IPS-15b (cell line): ENCODE measurements at regions not wholly inside any gene's neighbourhood (a gene's known extent, or its start where the extent isn't known, plus 50 kb on each side); places are given as distances from the start of the nearest gene placed in this dataset.

ENCODE experiments used
- H3K27me3 ChIP-seq: one replicate; pipeline ENCODE4 v1.6.1; 2013; ENCODE audit warnings: low read length; ENCODE audit not compliant: control insufficient read depth, insufficient read depth
- H3K36me3 ChIP-seq: one replicate; pipeline ENCODE4 v1.6.1; 2013; ENCODE audit warnings: low read length; ENCODE audit not compliant: control insufficient read depth, insufficient read depth
- H3K4me1 ChIP-seq: one replicate; pipeline ENCODE4 v1.6.1; 2013; ENCODE audit warnings: mild to moderate bottlenecking, low read length; ENCODE audit not compliant: control insufficient read depth, insufficient read depth
- H3K4me3 ChIP-seq: one replicate; pipeline ENCODE4 v1.5.1; 2013; ENCODE audit warnings: low read depth, low read length
- H3K9ac ChIP-seq: one replicate; pipeline ENCODE4 v1.6.1; 2013; ENCODE audit warnings: low read depth, mild to moderate bottlenecking, low read length
- H3K9me3 ChIP-seq: one replicate; pipeline ENCODE4 v1.6.1; 2013; ENCODE audit warnings: mild to moderate bottlenecking, low read length; ENCODE audit not compliant: control insufficient read depth, insufficient read depth

DNA sequence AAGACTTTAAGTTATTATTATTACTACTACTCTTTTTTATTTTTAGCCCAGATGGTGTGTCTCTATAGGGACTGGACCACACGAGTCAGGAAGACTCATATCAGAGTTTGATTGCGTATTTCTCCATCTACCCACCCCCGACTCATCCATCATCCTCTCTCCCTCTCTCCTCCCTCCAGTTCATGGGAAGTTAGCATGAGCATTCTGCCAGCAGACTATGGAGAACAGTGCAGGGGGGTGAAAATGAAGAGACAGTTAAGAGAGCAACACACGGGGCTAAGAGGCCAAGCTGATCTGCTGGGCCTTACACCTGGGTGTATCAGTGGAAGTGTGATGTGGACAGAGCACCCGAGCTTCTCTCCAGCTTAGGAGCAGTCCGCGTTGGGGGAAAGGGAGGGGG lies 95.0 kb downstream of the UQCRFS1 start:
- Histone ChIP-seq H3K4me1 (no peaks in the 10 kb centered on the region), H3K9me3 (no peaks in the 10 kb centered on the region), H3K27me3 (no peaks in the 10 kb centered on the region), H3K4me3 (no peak overlapping the region), H3K36me3 (no peaks in the 10 kb centered on the region), H3K9ac (no peak overlapping the region)

DNA sequence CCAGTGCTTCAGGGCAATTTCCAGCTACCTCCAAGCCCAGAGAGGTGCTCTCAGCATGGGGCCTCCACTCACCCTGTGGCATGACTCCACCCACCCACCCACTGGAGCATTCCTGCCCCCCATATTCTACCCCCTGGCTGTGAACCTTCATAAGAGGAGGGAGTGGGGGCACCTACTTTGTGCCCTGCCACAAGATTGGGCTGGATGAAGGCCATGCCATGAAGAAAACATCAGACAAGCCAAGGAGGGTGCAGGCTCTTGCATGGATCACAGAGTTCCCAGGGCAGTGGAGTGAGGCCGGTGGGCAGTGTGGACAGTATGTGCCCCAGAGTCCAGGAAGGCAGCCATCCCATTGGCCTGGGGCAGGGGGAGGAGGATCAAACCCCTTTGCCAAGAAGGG lies 97.8 kb downstream of the UQCRFS1 start:
- H3K4me1 ChIP-seq, result no peaks in the 10 kb centered on the region
- no peak overlapping the region for H3K9ac ChIP-seq
- no peak overlapping the region for H3K4me3 ChIP-seq
- H3K27me3 ChIP-seq, result no peaks in the 10 kb centered on the region
- no peaks in the 10 kb centered on the region for H3K36me3 ChIP-seq
- no peaks in the 10 kb centered on the region for H3K9me3 ChIP-seq

DNA sequence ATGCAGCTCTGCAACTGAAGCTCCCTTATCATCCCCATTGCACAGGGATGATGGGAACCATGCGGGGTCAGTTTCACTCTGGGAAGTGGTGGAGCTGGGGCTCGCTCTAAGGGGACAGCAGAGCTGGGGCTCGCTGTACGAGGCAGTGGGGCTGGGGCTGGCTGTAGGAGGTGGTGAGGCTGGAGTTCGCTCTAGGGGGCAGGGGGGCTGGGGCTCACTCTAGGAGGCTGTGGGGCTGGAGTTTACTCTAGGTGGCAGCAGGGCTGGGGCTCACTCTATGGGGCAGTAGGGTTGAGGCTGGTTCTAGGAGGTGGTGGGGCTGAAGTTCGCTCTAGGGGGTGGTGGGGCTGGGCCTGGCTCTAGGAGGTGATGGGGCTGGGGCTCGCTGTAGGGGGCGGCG lies 99.1 kb downstream of the UQCRFS1 start:
- Histone ChIP-seq H3K36me3 (no peaks in the 10 kb centered on the region), H3K4me3 (no peak overlapping the region), H3K27me3 (no peaks in the 10 kb centered on the region), H3K9me3 (no peaks in the 10 kb centered on the region), H3K9ac (no peak overlapping the region), H3K4me1 (no peaks in the 10 kb centered on the region)

DNA sequence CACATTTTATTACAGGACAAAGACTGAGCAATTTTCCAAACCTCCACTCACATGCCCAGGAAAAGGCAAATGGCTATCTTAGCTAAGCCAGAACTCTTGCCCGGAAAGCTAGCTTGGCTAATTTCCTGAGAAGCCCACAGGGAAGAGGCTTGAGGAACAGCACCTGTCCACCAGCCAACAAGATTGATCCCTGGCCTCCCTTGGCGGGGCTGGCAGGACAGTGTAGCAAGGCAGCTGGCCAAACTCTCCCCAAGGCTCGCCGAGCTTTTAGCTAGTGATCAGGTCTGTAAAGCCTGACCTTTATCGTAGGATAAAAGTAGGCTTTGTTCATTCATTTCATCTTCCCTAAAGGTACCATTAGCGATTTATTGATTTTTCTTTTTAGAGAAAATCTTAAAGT lies 101.4 kb downstream of the UQCRFS1 start:
- Histone ChIP-seq H3K36me3 (no peaks in the 10 kb centered on the region), H3K27me3 (no peaks in the 10 kb centered on the region), H3K4me3 (no peak overlapping the region), H3K9me3 (no peaks in the 10 kb centered on the region), H3K4me1 (no peaks in the 10 kb centered on the region), H3K9ac (no peak overlapping the region)

DNA sequence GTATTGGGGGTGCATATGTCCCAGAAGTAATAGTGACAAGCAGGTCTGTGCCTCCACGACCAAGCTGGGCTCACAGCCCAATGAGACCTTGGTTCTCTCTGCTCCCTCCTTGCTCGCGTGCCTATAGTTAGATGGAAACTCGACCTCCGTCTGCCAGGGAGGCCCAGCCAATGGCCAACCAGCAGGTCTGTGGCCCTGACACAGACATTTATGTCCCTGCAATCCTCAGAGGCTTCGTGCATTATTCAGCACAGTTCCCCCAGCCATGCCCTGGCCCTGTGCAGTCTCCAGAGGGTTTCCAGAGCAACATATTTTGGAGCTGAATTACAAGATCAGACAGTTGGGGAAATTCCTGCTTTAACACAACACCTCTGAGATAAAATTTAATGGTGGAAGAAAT lies 105.1 kb downstream of the UQCRFS1 start:
- H3K4me1 ChIP-seq, result no peaks in the 10 kb centered on the region
- no peaks in the 10 kb centered on the region for H3K9me3 ChIP-seq
- H3K4me3 ChIP-seq, result no peak overlapping the region
- no peak overlapping the region for H3K9ac ChIP-seq
- no peaks in the 10 kb centered on the region for H3K36me3 ChIP-seq
- no peaks in the 10 kb centered on the region for H3K27me3 ChIP-seq

DNA sequence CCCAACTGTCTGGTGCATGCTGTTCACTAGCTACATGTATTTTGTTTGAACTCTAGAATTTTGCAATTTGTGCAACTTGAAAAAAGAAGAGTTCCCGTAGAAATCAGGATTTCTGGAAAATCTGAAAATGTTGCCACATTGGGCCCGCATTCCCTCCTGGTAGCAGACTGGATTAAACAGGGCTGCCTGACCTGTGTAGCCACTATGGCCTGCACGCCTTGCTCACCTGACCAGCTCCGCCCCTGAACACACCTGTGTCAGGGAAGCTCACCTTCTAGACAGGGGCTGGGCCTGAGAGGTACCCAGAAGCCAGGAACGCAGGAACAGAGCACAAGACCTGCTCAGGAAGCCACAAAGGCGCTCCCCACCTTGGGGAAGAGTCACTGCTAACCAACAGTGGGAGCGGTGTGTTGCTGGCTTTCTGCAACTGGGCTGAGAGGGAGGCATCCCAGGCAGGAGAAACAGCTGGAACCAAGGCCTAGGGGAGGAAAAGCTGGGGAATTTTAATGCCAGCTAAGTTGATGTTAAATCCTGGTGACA lies 106.5 kb downstream of the UQCRFS1 start:
- H3K27me3 ChIP-seq, result no peaks in the 10 kb centered on the region
- H3K36me3 ChIP-seq, result no peaks in the 10 kb centered on the region
- H3K9ac ChIP-seq, result no peak overlapping the region
- no peak overlapping the region for H3K4me3 ChIP-seq
- no peaks in the 10 kb centered on the region for H3K4me1 ChIP-seq
- H3K9me3 ChIP-seq, result no peaks in the 10 kb centered on the region

DNA sequence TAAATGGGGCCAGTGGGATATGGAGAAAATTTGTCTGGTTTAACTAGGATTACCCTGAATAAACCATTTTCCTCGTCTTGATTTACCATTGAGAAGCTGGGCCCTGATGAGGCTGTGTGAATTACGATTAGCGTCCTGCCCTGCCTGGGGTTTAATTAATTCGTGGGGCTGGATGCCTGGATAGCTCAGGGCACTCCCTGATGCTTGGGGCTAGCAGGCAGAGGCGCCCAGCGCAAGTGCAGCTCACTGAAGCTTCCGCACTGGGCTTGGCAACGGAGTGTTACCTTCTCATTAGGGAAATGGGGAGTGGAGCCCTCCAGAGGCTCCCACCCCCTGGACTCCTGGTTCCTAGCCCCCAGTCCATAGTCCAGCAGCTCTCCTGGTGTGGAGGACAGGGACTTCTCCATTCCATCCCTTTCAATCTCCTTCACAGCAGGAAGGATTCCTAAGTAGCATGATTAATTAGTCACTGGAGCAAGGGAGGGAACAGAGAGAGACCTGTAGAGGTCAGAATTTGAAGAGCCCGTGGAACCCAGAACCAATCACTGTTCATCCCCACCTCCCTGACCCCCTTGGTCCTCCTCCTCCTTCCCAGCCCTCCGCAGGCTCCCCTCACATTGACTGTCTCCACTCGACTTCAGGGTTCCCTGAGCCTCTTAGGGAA lies 107.2 kb downstream of the UQCRFS1 start:
- Histone ChIP-seq H3K36me3 (no peaks in the 10 kb centered on the region), H3K27me3 (no peaks in the 10 kb centered on the region), H3K9me3 (no peaks in the 10 kb centered on the region), H3K4me3 (no peak overlapping the region), H3K9ac (no peak overlapping the region), H3K4me1 (no peaks in the 10 kb centered on the region)

DNA sequence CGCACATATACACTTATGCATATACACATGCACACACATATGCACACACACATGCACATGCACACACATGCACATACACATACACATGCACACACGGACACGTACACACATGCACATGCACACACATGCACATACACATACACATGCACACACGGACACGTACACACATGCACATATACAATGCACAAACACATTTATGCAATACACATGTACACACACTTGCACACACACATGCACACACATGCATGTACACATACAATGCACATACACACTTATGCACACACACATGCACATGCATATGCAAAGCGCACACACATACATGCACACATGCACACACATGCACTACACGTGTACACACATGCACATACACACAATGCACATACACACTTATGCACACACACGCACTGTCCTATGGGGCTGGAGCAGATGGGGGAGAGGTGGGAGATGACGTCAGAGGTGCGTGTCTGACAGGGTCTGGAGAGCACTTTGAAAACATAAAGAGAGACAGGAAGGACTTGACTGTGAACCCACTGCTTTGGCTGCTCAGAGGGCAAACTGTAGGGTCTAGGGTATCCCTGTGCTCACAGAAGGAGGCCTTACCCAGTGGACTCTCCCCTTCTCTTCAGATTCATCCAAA lies 108.2 kb downstream of the UQCRFS1 start:
- H3K4me3 ChIP-seq, result no peak overlapping the region
- no peaks in the 10 kb centered on the region for H3K9me3 ChIP-seq
- no peaks in the 10 kb centered on the region for H3K4me1 ChIP-seq
- no peak overlapping the region for H3K9ac ChIP-seq
- H3K27me3 ChIP-seq, result no peaks in the 10 kb centered on the region
- no peaks in the 10 kb centered on the region for H3K36me3 ChIP-seq

DNA sequence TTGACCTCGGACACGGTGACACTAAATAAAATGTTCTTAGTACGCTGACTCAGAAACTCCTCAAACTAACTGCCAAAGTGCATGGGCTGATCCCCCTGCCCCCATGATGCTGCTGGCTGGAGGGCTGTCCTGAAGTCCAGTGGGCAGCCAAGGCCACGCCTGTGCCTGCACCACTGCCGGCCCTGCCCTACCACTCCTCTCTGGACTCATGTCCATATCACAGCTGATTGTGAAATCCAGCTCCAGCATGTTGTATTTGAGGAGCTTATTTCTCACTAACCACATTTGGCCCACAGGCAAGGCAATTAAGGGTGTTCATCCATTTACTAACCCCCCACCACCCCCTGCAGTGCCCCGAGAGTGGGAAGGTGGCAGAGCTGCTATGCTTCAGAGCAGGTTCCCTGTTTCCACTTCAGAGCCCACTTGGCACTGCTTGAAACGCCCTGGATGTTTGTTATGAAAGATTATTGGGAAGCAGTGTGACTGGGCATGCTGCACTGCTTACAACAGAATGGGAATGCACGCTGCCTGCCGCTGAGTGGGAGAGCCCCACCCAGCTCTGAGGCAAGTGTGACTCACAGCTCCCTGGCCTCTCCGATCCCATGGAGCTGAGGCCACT lies 114.0 kb downstream of the UQCRFS1 start:
- no peaks in the 10 kb centered on the region for H3K9me3 ChIP-seq
- H3K9ac ChIP-seq, result no peak overlapping the region
- H3K27me3 ChIP-seq, result no peaks in the 10 kb centered on the region
- H3K4me3 ChIP-seq, result no peak overlapping the region
- no peaks in the 10 kb centered on the region for H3K36me3 ChIP-seq
- no peaks in the 10 kb centered on the region for H3K4me1 ChIP-seq

DNA sequence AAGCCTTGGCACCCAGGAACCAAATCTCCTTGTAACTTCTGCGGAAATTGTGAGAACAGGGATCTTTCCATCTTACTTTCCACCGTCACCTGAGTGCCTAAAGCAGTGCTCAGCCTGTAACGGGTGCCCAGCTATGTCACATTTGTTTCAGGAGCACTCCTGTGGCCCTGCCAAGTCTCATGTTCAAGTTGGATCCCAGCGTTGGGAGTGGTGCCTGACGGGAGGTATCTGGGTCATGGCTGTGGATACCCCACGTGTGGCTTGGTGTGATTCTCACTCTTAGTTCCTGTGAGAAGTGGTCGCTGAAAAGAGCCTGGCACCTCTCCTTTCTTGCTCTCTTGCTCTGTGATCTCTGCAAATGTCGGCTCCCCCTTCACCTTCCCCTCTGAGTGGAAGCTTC lies 114.9 kb downstream of the UQCRFS1 start:
- Histone ChIP-seq H3K4me3 (no peak overlapping the region), H3K27me3 (no peaks in the 10 kb centered on the region), H3K9me3 (no peaks in the 10 kb centered on the region), H3K36me3 (no peaks in the 10 kb centered on the region), H3K9ac (no peak overlapping the region), H3K4me1 (no peaks in the 10 kb centered on the region)

DNA sequence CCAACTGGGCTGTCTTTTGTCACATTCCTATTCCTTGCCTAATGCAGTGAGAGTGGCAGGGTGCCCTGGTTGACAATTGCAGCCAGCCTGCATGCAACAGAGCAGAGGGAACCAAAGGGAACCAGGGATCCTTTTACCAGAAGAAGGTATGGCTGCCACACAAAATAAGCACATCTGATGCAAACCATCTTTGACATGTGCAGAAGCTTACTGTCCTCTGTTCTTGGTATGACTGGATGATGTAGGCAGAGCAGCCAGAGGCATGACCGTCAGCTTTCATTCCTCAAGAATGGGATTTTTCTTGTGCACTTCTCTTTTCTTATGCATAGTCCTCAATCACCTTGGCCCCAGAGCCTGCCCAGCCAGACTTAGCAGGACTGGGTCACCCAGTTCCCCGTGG lies 116.1 kb downstream of the UQCRFS1 start:
- H3K4me1 ChIP-seq, result no peaks in the 10 kb centered on the region
- no peak overlapping the region for H3K4me3 ChIP-seq

DNA sequence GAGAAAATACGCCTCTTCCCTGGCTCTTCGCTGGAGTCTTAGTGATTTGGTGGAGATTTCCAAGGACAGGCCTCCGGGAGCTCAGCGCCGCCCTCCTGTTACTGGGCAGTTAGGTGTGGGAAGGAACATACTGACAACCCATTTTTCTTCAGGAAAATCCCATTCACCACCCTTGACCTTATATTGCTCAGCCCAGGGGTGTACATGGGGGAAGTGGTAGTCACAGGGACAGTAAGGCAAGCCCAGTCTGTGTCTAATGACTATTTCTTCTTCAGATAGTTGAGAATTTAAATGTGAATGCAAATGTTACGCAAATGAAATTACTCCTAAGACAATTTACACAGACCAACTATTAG lies 119.4 kb downstream of the UQCRFS1 start:
- H3K9ac ChIP-seq, result no peak overlapping the region
- no peaks in the 10 kb centered on the region for H3K9me3 ChIP-seq
- no peaks in the 10 kb centered on the region for H3K4me1 ChIP-seq
- H3K4me3 ChIP-seq, result no peak overlapping the region
- no peaks in the 10 kb centered on the region for H3K27me3 ChIP-seq
- H3K36me3 ChIP-seq, result no peaks in the 10 kb centered on the region

More for the DNA sequence above, 116.1 kb downstream of the UQCRFS1 start:
- Histone ChIP-seq H3K9ac (no peak overlapping the region), H3K36me3 (no peaks in the 10 kb centered on the region), H3K9me3 (no peaks in the 10 kb centered on the region), H3K27me3 (no peaks in the 10 kb centered on the region)
